HG03064 (cell line): ENCODE measurements at regions not wholly inside any gene's neighbourhood (a gene's known extent, or its start where the extent isn't known, plus 50 kb on each side); places are given as distances from the start of the nearest gene placed in this dataset.
"Not testable (repeated sequence)": the region's sequence is repeated elsewhere in the genome, so short reads cannot be mapped to it uniquely, and the experiment has no call there.

Experiments used
- ATAC-seq: cut with Tn5 transposase; IDR thresholded peaks from one replicate; pipeline ENCODE4 v1.9.1; 2021; ENCODE audit warnings: low read depth; ENCODE audit not compliant: unreplicated experiment

- no peak for ATAC-seq
Measured at GRCh38 chr3:39558775-39559306, 91.4 kb downstream of the MOBP start.

- ATAC-seq = no peak
Measured at GRCh38 chr3:39559543-39559942, 92.1 kb downstream of the MOBP start.

GRCh38 chr3:39568508-39568907 lies 101.0 kb downstream of the MOBP start:
- no peak for ATAC-seq

- ATAC-seq = no peak
Measured at GRCh38 chr3:39569095-39569494, 101.6 kb downstream of the MOBP start.

GRCh38 chr3:39573392-39573791 lies 105.9 kb downstream of the MOBP start:
- ATAC-seq = no peak

- ATAC-seq = no peak
Measured at GRCh38 chr3:39577541-39577940, 110.1 kb downstream of the MOBP start.

GRCh38 chr3:39586215-39586614 lies 118.7 kb downstream of the MOBP start:
- ATAC-seq = not testable (repeated sequence)

GRCh38 chr3:39587113-39587512 lies 119.6 kb downstream of the MOBP start:
- ATAC-seq = no peak

- ATAC-seq = no peak
Measured at GRCh38 chr3:39590806-39591205, 123.3 kb downstream of the MOBP start.

- no peak for ATAC-seq
Measured at GRCh38 chr3:39592311-39593050, 125.0 kb downstream of the MOBP start.

GRCh38 chr3:39593341-39593740 lies 125.9 kb downstream of the MOBP start:
- no peak for ATAC-seq

- no peak for ATAC-seq
Measured at GRCh38 chr3:39601241-39601640, 133.8 kb downstream of the MOBP start.

GRCh38 chr3:39605837-39606236 lies 138.4 kb downstream of the MOBP start:
- no peak for ATAC-seq

GRCh38 chr3:39626198-39626597 lies 158.7 kb downstream of the MOBP start:
- no peak for ATAC-seq

GRCh38 chr3:39631136-39631535 lies 163.7 kb downstream of the MOBP start:
- ATAC-seq = no peak

GRCh38 chr3:39637807-39638206 lies 170.3 kb downstream of the MOBP start:
- ATAC-seq = no peak

- no peak for ATAC-seq
Measured at GRCh38 chr3:39638301-39638700, 170.8 kb downstream of the MOBP start.

- no peak for ATAC-seq
Measured at GRCh38 chr3:39639344-39640236, 169.8 kb upstream of the MYRIP start.

- ATAC-seq = no peak
Measured at GRCh38 chr3:39641274-39641673, 168.1 kb upstream of the MYRIP start.

GRCh38 chr3:39644176-39644575 lies 165.2 kb upstream of the MYRIP start:
- no peak for ATAC-seq

GRCh38 chr3:39651256-39651655 lies 158.2 kb upstream of the MYRIP start:
- not testable (repeated sequence) for ATAC-seq
